GM12891 (cell line): ENCODE measurements at regions not wholly inside any gene's neighbourhood (a gene's known extent, or its start where the extent isn't known, plus 50 kb on each side); places are given as distances from the start of the nearest gene placed in this dataset.

ENCODE experiments used
- POLR2A ChIP-seq: IDR thresholded peaks from 2 replicates; pipeline ENCODE4 v1.6.1; 2011; ENCODE audit warnings: low read depth, low read length, control low read depth
- POLR2AphosphoS5 ChIP-seq: IDR thresholded peaks from 2 replicates; pipeline ENCODE4 v1.6.1; 2011; ENCODE audit warnings: low read depth, low read length, control low read depth

DNA sequence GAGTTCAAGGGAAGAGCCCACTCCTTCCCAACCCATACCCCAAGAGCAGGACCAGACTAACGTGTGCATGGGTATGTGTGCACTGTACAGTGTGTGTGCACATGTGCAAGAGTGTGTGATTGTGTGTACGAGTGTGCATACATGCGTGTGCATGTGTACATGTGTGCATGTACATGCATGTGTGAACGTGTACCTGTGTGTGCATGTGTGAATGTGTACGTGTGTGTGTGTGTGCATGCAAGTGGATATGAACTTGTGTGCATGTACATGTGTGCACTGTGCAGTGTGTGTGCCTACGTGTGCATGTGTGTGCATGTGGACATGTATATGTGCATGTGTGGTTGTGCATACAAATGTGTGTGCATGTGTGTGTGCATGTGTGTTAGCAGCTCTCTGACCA lies 223.1 kb downstream of the RBFOX3 start:
- no peak for TF ChIP-seq POLR2AphosphoS5
- TF ChIP-seq POLR2A: no peak
